Parathyroid adenoma (tissue), 2 donors: ENCODE measurements at regions not wholly inside any gene's neighbourhood (a gene's known extent, or its start where the extent isn't known, plus 50 kb on each side); places are given as distances from the start of the nearest gene placed in this dataset.

Experiments used
- H2AFZ ChIP-seq: fragments of 300-600 bp; sonication (generic); one replicate; pipeline ENCODE4 v1.7.0; 2017; ENCODE audit warnings: antibody characterized with exemption, mild to moderate bottlenecking
- H3K27ac ChIP-seq: fragments of 300-600 bp; sonication (generic); one replicate; pipeline ENCODE4 v1.7.0; 2017
- H3K27me3 ChIP-seq: fragments of 300-600 bp; sonication (generic); one replicate; pipeline ENCODE4 v1.7.0; 2017; ENCODE audit warnings: low read length; ENCODE audit not compliant: control insufficient read depth, insufficient read depth
- H3K36me3 ChIP-seq: fragments of 300-600 bp; sonication (generic); one replicate; pipeline ENCODE4 v1.7.0; 2017; ENCODE audit warnings: low read length; ENCODE audit not compliant: control insufficient read depth, insufficient read depth
- H3K4me1 ChIP-seq: fragments of 300-600 bp; sonication (generic); one replicate; pipeline ENCODE4 v1.7.0; 2017; ENCODE audit warnings: control low read depth
- H3K4me2 ChIP-seq: fragments of 300-600 bp; sonication (generic); one replicate; pipeline ENCODE4 v1.7.0; 2017; ENCODE audit warnings: low read length
- H3K4me3 ChIP-seq: fragments of 300-600 bp; sonication (generic); one replicate; pipeline ENCODE4 v1.7.0; 2017; ENCODE audit warnings: low read depth, low read length
- H3K79me2 ChIP-seq: fragments of 300-600 bp; sonication (generic); one replicate; pipeline ENCODE4 v1.7.0; 2017; ENCODE audit warnings: control low read depth
- H3K9ac ChIP-seq: fragments of 300-600 bp; sonication (generic); one replicate; pipeline ENCODE4 v1.7.0; 2017; ENCODE audit warnings: mild to moderate bottlenecking
- H3K9me3 ChIP-seq: fragments of 300-600 bp; sonication (generic); one replicate; pipeline ENCODE4 v1.7.0; 2017; ENCODE audit warnings: low read length; ENCODE audit not compliant: control insufficient read depth
- TF ChIP-seq, protein P1 (sequence below): fragments of 300-600 bp; sonication (generic); IDR thresholded peaks from one replicate; pipeline ENCODE4 v1.7.0; 2017; ENCODE audit warnings: antibody characterized with exemption, mild to moderate bottlenecking
- donor health status: primary hyperparathyroidism.

DNA sequence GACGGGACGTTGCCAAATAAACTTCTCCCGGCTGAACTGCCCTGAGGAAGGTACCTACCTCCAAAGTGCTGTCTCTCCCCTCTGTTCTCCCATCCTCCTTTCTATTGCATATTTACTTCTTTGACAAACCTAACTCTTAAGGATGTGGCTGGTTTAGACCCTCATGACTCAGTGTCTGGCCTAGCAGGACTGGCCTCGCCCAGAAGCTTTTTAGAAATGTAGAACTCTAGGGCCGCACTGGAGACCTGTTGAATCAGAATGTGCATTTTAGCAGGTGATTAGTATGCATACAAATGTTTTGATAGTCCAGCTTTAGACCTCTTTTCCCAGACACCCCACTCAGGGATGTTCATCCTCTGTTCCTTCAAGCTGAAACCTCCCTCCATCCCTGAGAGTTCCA, 335.9 kb downstream of the PIK3R1 start:
- Histone ChIP-seq H3K27me3 (no peaks in the 10 kb centered on the region), H3K4me1 (peaks cover 69% of the 10 kb centered on the region), H3K4me2 (no peak overlapping the region), H2AFZ (peak overlapping the region; percentile 68), H3K27ac (peak overlapping the region; percentile 85), H3K36me3 (no peaks in the 10 kb centered on the region), H3K9ac (no peak overlapping the region), H3K4me3 (no peak overlapping the region), H3K9me3 (no peaks in the 10 kb centered on the region), H3K79me2 (no peaks in the 10 kb centered on the region)
- TF ChIP-seq, protein P1, sequence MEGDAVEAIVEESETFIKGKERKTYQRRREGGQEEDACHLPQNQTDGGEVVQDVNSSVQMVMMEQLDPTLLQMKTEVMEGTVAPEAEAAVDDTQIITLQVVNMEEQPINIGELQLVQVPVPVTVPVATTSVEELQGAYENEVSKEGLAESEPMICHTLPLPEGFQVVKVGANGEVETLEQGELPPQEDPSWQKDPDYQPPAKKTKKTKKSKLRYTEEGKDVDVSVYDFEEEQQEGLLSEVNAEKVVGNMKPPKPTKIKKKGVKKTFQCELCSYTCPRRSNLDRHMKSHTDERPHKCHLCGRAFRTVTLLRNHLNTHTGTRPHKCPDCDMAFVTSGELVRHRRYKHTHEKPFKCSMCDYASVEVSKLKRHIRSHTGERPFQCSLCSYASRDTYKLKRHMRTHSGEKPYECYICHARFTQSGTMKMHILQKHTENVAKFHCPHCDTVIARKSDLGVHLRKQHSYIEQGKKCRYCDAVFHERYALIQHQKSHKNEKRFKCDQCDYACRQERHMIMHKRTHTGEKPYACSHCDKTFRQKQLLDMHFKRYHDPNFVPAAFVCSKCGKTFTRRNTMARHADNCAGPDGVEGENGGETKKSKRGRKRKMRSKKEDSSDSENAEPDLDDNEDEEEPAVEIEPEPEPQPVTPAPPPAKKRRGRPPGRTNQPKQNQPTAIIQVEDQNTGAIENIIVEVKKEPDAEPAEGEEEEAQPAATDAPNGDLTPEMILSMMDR = no peak

- Histone ChIP-seq H3K4me3 (no peak overlapping the region), H3K27ac (peak overlapping the region; percentile 91), H3K27me3 (no peaks in the 10 kb centered on the region), H3K4me2 (peak overlapping the region; percentile 46), H3K9ac (no peak overlapping the region), H3K4me1 (peaks cover 58% of the 10 kb centered on the region), H3K9me3 (peaks cover 4% of the 10 kb centered on the region), H2AFZ (peak overlapping the region; percentile 30), H3K36me3 (no peaks in the 10 kb centered on the region), H3K79me2 (no peaks in the 10 kb centered on the region)
- TF ChIP-seq, protein P1 = no peak
These were observed 339.2 kb downstream of the PIK3R1 start for GRCh38 chr5:68554571-68555279.

DNA sequence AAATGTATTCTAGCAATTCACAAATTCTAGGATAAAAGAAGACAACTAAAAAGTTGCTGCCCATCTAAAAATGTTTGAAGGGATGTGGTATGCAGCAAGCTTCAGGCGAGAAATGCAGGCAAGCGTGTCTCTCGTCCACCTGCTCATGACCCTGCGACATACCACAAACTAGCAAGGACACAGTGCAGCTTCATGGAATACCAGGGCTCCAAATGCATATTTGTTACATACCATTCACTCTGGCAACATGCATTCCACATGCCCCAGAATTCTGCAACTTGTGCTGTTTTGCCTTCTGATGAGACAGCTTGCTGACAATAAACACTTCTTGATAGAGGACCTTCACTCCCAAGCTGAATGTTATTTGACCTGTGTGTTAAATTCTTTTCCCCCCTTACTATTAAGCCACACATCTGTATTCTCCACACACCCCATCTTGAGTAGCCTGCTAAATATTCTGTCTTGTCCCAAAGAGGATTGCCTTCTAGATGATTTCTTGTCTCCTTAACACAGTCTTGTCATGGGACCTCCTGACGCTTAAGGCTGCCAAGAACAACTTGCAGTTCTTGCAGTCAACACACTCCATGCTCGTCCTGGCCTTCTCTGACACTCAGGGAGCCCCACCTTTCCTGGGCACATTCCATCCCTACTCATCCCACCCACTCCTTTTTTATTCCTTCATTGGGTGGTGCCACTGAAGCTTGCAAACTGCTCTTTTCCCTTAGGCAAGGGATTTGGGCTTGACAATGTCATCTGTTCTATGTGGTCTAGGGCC, 340.5 kb downstream of the PIK3R1 start:
- H2AFZ ChIP-seq = peak overlapping the region; percentile 56
- peaks cover 4% of the 10 kb centered on the region for H3K9me3 ChIP-seq
- H3K27me3 ChIP-seq = no peaks in the 10 kb centered on the region
- no peaks in the 10 kb centered on the region for H3K79me2 ChIP-seq
- TF ChIP-seq, protein P1 = no peak
- H3K4me2 ChIP-seq = peak overlapping the region; percentile 10
- no peak overlapping the region for H3K4me3 ChIP-seq
- no peak overlapping the region for H3K9ac ChIP-seq
- H3K36me3 ChIP-seq = no peaks in the 10 kb centered on the region
- H3K4me1 ChIP-seq = peaks cover 50% of the 10 kb centered on the region
- peak overlapping the region; percentile 91 for H3K27ac ChIP-seq

DNA sequence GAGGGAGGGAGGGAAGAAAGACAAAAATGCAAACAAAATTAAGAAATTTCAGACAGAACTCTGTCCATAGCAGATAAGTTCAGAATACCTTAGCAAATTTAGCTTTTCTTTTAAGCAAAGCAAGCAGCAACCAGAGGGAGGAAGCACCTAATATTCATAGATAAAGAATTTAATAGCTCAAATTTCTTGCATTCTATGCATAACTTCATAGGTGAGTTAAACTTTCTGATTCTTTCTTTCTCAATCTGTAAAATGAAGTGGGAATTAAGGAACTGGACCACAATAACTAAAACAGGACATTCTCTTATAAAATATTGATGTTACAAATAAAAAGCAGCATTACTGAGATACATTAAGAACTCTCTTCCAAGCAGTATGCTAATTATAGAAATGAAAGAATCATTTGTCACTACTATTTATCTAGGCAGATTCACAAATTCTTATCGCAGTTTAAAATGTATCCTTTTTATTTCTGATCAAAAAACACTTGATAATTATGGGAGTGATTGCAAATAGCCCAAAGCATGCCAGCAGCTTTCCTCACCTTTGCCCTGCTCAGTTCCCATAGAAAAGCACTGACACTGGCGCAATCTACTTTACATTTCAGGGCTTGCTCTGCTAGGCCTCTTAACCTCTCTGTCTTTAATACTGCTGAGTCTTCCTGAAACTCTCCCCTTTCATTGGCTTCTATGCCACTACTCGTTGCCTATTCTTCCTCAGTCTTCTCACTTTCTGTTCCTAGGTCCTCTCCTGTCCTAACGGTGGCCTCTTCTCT, 341.8 kb downstream of the PIK3R1 start:
- peak overlapping the region; percentile 2 for H2AFZ ChIP-seq
- no peaks in the 10 kb centered on the region for H3K36me3 ChIP-seq
- H3K4me3 ChIP-seq = no peak overlapping the region
- no peak overlapping the region for H3K4me2 ChIP-seq
- H3K79me2 ChIP-seq = no peaks in the 10 kb centered on the region
- no peaks in the 10 kb centered on the region for H3K27me3 ChIP-seq
- peaks cover 38% of the 10 kb centered on the region for H3K4me1 ChIP-seq
- TF ChIP-seq, protein P1 = no peak
- no peak overlapping the region for H3K9ac ChIP-seq
- H3K9me3 ChIP-seq = peaks cover 4% of the 10 kb centered on the region
- H3K27ac ChIP-seq = peak overlapping the region; percentile 91
